Ovary (tissue), 7 donors: ENCODE measurements at regions not wholly inside any gene's neighbourhood (a gene's known extent, or its start where the extent isn't known, plus 50 kb on each side); places are given as distances from the start of the nearest gene placed in this dataset.

Experiments used
- DNase-seq, 5 donors: peaks; one replicate each; pipeline ENCODE4 v3.0.0-alpha.2; 2019 to 2020
- H3K27ac ChIP-seq, 2 donors: fragments of 200-600 bp; one replicate each; pipeline versions ENCODE4 v1.5.1 to v1.8.0; 2019 to 2022
- H3K27me3 ChIP-seq: fragments of 200-600 bp; one replicate; pipeline ENCODE4 v1.8.0; 2022
- H3K36me3 ChIP-seq: fragments of 200-600 bp; sonication (generic); one replicate; pipeline ENCODE4 v1.5.1; 2019
- H3K4me1 ChIP-seq: one replicate; pipeline ENCODE4 v1.8.1; 2013; ENCODE audit warnings: mild to moderate bottlenecking, moderate library complexity; ENCODE audit not compliant: insufficient read depth
- H3K4me3 ChIP-seq: fragments of 200-600 bp; sonication (generic); one replicate; pipeline ENCODE4 v1.5.1; 2017
- H3K9me3 ChIP-seq, 2 donors: fragments of 200-600 bp in 1 of 2; sonication (generic) in 1 of 2; one replicate each; pipeline versions ENCODE4 v1.5.1 to v1.8.1; 2013 to 2019; ENCODE audit warnings: mild to moderate bottlenecking in 1 of 2, moderate library complexity in 1 of 2
- CTCF ChIP-seq, 3 donors: fragments of 450-650 bp in 2 of 3; fragments of 200-600 bp in 1 of 3; IDR thresholded peaks; one replicate each; pipeline versions ENCODE4 v1.5.1 to v1.8.0; 2016 to 2022; ENCODE audit warnings: antibody characterized with exemption in 3 of 3, mild to moderate bottlenecking in 1 of 3
- EP300 ChIP-seq: sonication (generic); formaldehyde crosslinking; IDR thresholded peaks from one replicate; pipeline ENCODE4 v1.6.1; 2017; ENCODE audit warnings: antibody characterized with exemption
- POLR2A ChIP-seq: fragments of 450-650 bp; IDR thresholded peaks from one replicate; pipeline ENCODE4 v1.6.1; 2017; ENCODE audit warnings: antibody characterized with exemption, mild to moderate bottlenecking, moderate library complexity
- WGBS, 3 donors: extraction: QIAGEN DNeasy Blood & Tissue Kit in 1 of 3; methylation state at CpG; one replicate each; pipeline versions ENCODE4 v1.1.5 to v1.1.7; 2013 to 2017; 5-methylcytosine and 5-hydroxymethylcytosine counted together
- intact Hi-C, 4 donors: fragments of 100-400 bp; cut with DNase I; formaldehyde crosslinking; loops; one replicate each; pipeline versions ENCODE4 v1.11.0 to v1.15.1; 2022 to 2023
- donor health status: DM: no; HTN: no; CAD: no; lungs with moderate emphysema.
- donor health status: DM: no; HTN: no; CAD: no.
- donor health status: Bipolar disorder and iron deficiency.
- donor health status: DM: no; HTN: no; CAD: no.
- donor health status: DM: yes; HTN: yes; CAD: no.

GRCh38 chr1:60160141-60160540, 86.6 kb upstream of the C1orf87 start:
- WGBS, 3 donors, result 63 to 88% (median 77%) methylated on average over 2 of the region's 2 CpGs

DNA sequence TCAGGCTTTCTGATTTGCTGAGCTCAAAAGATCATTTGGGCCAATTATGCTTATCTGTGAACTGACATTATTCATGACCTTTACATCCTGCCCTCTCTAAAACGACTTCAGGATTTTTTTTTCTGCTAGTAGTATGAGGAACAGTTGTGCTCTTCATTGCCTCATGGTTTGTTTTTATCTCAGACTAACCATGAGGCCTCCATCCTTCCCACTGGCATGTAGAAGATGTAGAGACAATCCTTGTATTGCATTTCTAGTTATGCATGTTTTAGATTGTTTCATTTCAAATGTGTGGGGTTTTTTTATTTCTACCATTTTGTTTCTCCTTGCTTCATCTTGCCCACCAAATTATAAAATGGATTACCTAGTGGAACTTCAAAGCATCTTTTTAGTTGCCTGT, 82.8 kb upstream of the C1orf87 start:
- Histone ChIP-seq H3K36me3 (no peaks in the 10 kb centered on the region), H3K4me1 (no peaks in the 10 kb centered on the region), H3K4me3 (no peak overlapping the region), H3K27ac (no peak overlapping the region), H3K9me3 (no peaks in the 10 kb centered on the region), H3K27me3 (no peaks in the 10 kb centered on the region)
- WGBS, 3 donors, result 2 to 19% (median 7%) methylated on average over 1 of the region's 1 CpG
- DNase-seq, result no peak
- TF ChIP-seq CTCF (IDR thresholded peaks at IDR 0.05) (no peak), POLR2A (no peak), EP300 (no peak)
- intact Hi-C loops, result no loop called here

More at GRCh38 chr1:60160141-60160540, 86.6 kb upstream of the C1orf87 start:
- DNase-seq, result no peak
- intact Hi-C loops, result no loop called here
- no peaks in the 10 kb centered on the region for H3K27me3 ChIP-seq
- H3K4me1 ChIP-seq, result no peaks in the 10 kb centered on the region
- no peaks in the 10 kb centered on the region for H3K36me3 ChIP-seq
- no peak overlapping the region for H3K27ac ChIP-seq
- no peaks in the 10 kb centered on the region for H3K9me3 ChIP-seq
- no peak for TF ChIP-seq POLR2A
- TF ChIP-seq EP300, result no peak
- no peak for TF ChIP-seq CTCF (IDR thresholded peaks at IDR 0.05)
- no peak overlapping the region for H3K4me3 ChIP-seq

- Histone ChIP-seq H3K4me1 (no peaks in the 10 kb centered on the region), H3K27ac (no peak overlapping the region), H3K4me3 (no peak overlapping the region), H3K27me3 (no peaks in the 10 kb centered on the region), H3K36me3 (no peaks in the 10 kb centered on the region), H3K9me3 (no peaks in the 10 kb centered on the region)
- intact Hi-C loops, result no loop called here
- no peak for DNase-seq
- TF ChIP-seq POLR2A (no peak), EP300 (no peak), CTCF (IDR thresholded peaks at IDR 0.05) (no peak)
- 57 to 67% (median 64%) methylated on average over 2 of the region's 2 CpGs for WGBS, 3 donors
Measured at GRCh38 chr1:60153961-60154360, 80.4 kb upstream of the C1orf87 start.

- Histone ChIP-seq H3K4me3 (no peak overlapping the region), H3K27me3 (no peaks in the 10 kb centered on the region), H3K36me3 (no peaks in the 10 kb centered on the region), H3K27ac (no peak overlapping the region), H3K4me1 (no peaks in the 10 kb centered on the region), H3K9me3 (no peaks in the 10 kb centered on the region)
- TF ChIP-seq POLR2A, result no peak
- TF ChIP-seq EP300, result no peak
- TF ChIP-seq CTCF (IDR thresholded peaks at IDR 0.05), result no peak
- intact Hi-C loops, result no loop called here
- WGBS, 3 donors, result 62 to 74% (median 73%) methylated on average over 2 of the region's 2 CpGs
- no peak for DNase-seq
Measured at GRCh38 chr1:60152891-60153290, 79.3 kb upstream of the C1orf87 start.

DNA sequence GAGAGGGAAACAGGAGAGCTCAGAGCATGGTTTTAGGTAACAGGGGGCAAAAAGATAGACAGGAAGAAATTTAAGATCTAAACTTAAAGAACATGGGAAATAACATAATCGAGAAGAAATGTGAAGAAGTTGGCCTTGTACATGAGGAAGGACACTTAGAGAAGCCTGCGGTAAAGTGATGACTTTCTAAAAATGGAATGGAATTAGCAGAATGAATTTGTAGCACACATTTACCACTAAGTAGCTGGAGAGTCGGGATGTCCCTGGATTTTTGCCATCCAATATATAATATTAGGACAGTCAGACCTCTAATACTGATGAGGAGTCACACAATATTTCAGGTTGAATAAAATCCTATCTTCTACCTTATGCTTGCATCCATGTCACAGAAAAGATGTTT, 77.7 kb upstream of the C1orf87 start:
- Histone ChIP-seq H3K4me3 (no peak overlapping the region), H3K27me3 (no peaks in the 10 kb centered on the region), H3K9me3 (no peaks in the 10 kb centered on the region), H3K27ac (no peak overlapping the region), H3K4me1 (no peaks in the 10 kb centered on the region), H3K36me3 (no peaks in the 10 kb centered on the region)
- 71 to 72% (median 71%) methylated on average over 3 of the region's 3 CpGs for WGBS, 3 donors
- DNase-seq, result no peak
- intact Hi-C loops, result no loop called here
- TF ChIP-seq EP300 (no peak), CTCF (IDR thresholded peaks at IDR 0.05) (no peak), POLR2A (no peak)
